ENCODE measurements at regions not wholly inside any gene's neighbourhood (a gene's known extent, or its start where the extent isn't known, plus 50 kb on each side); places are given as distances from the start of the nearest gene placed in this dataset.

DNA sequence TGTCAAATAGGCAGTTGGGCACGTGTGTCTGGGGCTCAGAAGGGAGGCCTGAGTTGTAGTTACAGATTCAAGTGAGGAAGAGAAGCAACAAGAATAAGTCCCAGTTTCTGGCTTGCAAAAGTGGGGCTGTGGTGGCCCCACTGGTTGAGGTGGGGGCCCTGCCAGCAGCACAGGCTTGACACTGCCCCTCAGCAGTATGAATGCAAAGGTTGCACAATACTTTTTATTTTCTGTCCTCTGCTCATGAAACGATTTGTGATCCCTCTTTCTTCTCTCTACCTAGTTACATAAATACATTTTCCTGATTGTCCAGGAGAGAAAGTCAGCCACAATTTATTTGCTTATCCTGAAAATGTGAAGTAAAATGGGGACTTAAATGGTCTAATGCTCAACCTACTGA, 577.8 kb downstream of the AACS start:
- no peak overlapping the region for H3K4me3 ChIP-seq (ENCODE audit: control insufficient read depth, low read depth, low read length)
- no peak for TF ChIP-seq CTCF (IDR thresholded peaks at IDR 0.05; ENCODE audit: control insufficient read depth, insufficient read depth, low read depth, low read length, missing control alignments)
- DNase-seq (ENCODE audit: low read depth): no peak

GRCh38 chr12:125645724-125646123, 580.5 kb downstream of the AACS start:
- H3K4me3 ChIP-seq (ENCODE audit: control insufficient read depth, low read depth, low read length): no peak overlapping the region
- no peak for TF ChIP-seq CTCF (IDR thresholded peaks at IDR 0.05; ENCODE audit: control insufficient read depth, insufficient read depth, low read depth, low read length, missing control alignments)
- no peak for DNase-seq (ENCODE audit: low read depth)

DNA sequence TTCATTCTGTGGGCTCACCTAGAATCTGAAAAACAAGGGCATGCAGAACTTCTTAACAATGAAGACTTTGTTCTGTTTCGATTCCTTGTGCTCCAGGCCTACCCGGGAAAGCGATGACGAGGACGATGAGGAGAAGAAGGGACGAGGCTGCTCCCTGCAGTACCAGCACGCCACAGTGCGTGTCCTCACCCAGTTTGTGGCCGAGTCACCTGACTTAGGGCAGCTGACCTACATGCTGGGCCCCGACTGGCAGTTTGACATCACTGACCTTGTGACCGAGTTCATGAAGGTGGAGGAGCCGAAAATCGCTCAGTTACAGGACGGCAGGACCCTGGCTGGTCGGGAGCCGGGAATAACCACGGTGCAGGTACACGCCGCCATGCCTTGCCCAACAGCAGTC, 585.4 kb downstream of the AACS start:
- no peak overlapping the region for H3K4me3 ChIP-seq (ENCODE audit: control insufficient read depth, low read depth, low read length)
- TF ChIP-seq CTCF (IDR thresholded peaks at IDR 0.05; ENCODE audit: control insufficient read depth, insufficient read depth, low read depth, low read length, missing control alignments): no peak
- DNase-seq (ENCODE audit: low read depth): no peak

DNA sequence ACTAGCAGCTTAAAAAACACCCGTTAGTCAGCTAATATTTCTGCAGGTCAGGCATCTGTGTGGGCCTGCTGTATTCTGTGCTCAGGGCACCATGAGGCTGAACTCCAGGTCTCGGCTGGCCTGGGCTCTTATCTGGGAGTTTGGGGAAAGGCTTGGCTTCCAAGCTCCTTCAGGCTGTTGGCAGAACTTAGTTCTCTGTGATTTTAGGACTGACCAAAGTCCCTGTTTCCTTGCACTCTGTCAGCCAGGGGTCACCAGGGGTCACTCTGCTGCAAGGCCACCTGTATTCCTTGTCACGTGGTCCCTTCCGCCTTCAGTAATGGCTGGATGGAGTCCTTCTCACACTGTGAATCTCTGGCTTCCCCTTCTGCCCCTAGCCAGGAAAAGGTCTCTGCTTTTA, 586.4 kb downstream of the AACS start:
- no peak for DNase-seq (ENCODE audit: low read depth)
- TF ChIP-seq CTCF (IDR thresholded peaks at IDR 0.05; ENCODE audit: control insufficient read depth, insufficient read depth, low read depth, low read length, missing control alignments): no peak
- H3K4me3 ChIP-seq (ENCODE audit: control insufficient read depth, low read depth, low read length): no peak overlapping the region

GRCh38 chr12:125652681-125653080, 587.4 kb downstream of the AACS start:
- DNase-seq (ENCODE audit: low read depth): no peak
- no peak overlapping the region for H3K4me3 ChIP-seq (ENCODE audit: control insufficient read depth, low read depth, low read length)
- no peak for TF ChIP-seq CTCF (IDR thresholded peaks at IDR 0.05; ENCODE audit: control insufficient read depth, insufficient read depth, low read depth, low read length, missing control alignments)

GRCh38 chr12:125657681-125658080, 592.4 kb downstream of the AACS start:
- no peak overlapping the region for H3K4me3 ChIP-seq (ENCODE audit: control insufficient read depth, low read depth, low read length)
- no peak for TF ChIP-seq CTCF (IDR thresholded peaks at IDR 0.05; ENCODE audit: control insufficient read depth, insufficient read depth, low read depth, low read length, missing control alignments)
- no peak for DNase-seq (ENCODE audit: low read depth)
